C4-2B (cell line): ENCODE measurements at regions not wholly inside any gene's neighbourhood (a gene's known extent, or its start where the extent isn't known, plus 50 kb on each side); places are given as distances from the start of the nearest gene placed in this dataset.

Experiments
- ZFX ChIP-seq: fragments of 450-650 bp; IDR thresholded peaks from 2 replicates; pipeline ENCODE4 v1.6.1; 2017
- TF ChIP-seq, protein P1 (sequence below): fragments of 450-650 bp; conservative IDR thresholded peaks from 2 replicates; pipeline ENCODE4 v1.5.1; 2017; ENCODE audit warnings: mild to moderate bottlenecking

DNA sequence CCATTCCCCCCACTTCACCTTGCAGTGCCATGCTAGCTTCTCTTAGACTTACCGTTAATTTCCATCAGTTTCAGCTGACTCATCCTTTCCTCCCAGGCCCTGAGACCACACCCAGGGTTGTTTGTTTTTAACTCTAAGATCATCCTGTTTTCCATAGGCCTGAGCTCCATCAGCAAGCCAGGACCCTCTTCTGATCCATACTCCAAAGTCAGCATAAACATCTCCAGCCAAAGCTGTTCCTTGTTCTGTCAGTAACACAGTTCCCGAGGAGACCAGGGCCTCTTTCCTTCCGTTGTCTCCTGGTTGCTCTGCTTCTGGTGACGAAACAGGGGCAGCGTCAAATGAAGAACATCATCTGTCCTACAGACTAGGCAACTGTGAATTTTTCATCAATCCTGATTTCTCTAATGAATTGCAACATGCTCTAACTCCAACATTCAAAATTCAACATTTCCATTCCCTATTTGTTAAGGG, 83.8 kb upstream of the HNF1B start:
- TF ChIP-seq, protein P1, sequence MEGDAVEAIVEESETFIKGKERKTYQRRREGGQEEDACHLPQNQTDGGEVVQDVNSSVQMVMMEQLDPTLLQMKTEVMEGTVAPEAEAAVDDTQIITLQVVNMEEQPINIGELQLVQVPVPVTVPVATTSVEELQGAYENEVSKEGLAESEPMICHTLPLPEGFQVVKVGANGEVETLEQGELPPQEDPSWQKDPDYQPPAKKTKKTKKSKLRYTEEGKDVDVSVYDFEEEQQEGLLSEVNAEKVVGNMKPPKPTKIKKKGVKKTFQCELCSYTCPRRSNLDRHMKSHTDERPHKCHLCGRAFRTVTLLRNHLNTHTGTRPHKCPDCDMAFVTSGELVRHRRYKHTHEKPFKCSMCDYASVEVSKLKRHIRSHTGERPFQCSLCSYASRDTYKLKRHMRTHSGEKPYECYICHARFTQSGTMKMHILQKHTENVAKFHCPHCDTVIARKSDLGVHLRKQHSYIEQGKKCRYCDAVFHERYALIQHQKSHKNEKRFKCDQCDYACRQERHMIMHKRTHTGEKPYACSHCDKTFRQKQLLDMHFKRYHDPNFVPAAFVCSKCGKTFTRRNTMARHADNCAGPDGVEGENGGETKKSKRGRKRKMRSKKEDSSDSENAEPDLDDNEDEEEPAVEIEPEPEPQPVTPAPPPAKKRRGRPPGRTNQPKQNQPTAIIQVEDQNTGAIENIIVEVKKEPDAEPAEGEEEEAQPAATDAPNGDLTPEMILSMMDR, result no peak
- TF ChIP-seq ZFX, result no peak
